ENCODE measurements at regions not wholly inside any gene's neighbourhood (a gene's known extent, or its start where the extent isn't known, plus 50 kb on each side); places are given as distances from the start of the nearest gene placed in this dataset.

DNA sequence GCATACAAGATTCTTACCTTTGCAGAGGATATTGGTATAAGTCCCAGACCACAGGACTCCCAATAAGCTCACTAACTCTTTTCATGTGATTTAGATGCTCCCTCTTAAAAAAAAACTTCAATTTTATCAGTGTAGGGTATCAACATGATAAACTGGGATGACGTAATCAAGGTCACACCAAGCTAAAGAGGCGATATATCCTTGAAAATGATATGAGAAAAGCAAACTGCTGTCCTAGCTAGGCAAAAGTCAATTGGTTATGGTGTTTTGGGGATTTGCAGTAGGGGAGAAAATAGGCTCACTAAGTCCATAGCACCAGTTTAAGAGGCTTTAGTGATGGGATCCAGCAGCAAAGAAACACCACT is 354.4 kb downstream of the DIRAS2 start:
- no peak for TF ChIP-seq EZH2 (IDR thresholded peaks at IDR 0.05)
- no peak for TF ChIP-seq POLR2AphosphoS5 (IDR thresholded peaks at IDR 0.05; ENCODE audit: borderline replicate concordance, low read depth, low read length)
- no peak for TF ChIP-seq FOXP2 (optimal IDR thresholded peaks at IDR 0.05; ENCODE audit: control extremely low read depth, extremely low read length, insufficient read depth)
